ENCODE measurements at regions not wholly inside any gene's neighbourhood (a gene's known extent, or its start where the extent isn't known, plus 50 kb on each side); places are given as distances from the start of the nearest gene placed in this dataset.

DNA sequence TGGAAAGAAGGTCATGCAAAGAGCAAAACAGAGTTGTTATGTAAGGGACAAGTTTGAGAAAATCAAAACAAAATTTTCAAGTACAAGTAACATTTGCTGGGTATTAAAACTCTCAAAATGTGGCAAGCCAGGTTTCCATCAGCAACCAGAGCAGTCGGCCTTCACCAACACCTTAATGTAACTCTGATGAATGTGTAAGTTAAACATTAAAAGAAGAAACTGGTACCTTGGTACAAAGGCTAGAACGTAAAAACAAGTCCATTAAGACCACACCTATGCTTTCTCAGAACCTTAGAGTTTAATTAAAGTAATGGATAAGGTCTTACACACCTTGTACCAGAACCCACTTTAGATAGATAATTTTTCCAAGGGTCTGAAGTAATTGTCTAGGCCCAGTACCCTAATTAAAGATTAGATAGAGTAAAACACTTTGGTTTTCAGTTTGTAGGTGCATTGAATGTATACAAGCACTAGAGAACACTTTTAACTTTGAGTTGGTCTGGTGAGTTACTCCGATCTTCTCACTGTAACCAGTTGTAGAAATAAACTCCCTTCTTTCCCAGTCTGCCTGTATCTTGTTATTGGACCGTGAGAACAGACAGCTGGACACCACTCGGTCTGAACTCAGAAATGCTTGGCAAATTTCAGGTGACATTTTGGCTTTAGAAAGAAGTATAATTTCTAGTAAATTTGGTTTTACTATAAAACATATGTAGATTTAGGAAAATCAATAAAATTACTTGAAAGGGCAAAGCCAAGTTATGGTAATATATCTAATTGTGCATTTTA lies 319.4 kb downstream of the HTR1B start:
- Mint-ChIP-seq H3K4me1 (ENCODE audit: low read depth, unreplicated experiment) (no peaks in the 10 kb centered on the region), H3K27ac (ENCODE audit: unreplicated experiment) (no peak overlapping the region), H3K4me3 (ENCODE audit: low read depth, unreplicated experiment) (no peak overlapping the region), H3K9me3 (ENCODE audit: low read depth, unreplicated experiment) (peaks cover 2% of the 10 kb centered on the region), H3K27me3 (ENCODE audit: unreplicated experiment) (no peaks in the 10 kb centered on the region), H3K36me3 (ENCODE audit: insufficient read depth, unreplicated experiment) (no peaks in the 10 kb centered on the region)
- intact Hi-C loops (cut with micrococcal nuclease; ENCODE audit: unreplicated experiment) = loop anchor here (10.0 kb wide), 1 partner anchor 311 kb away; no protein-coding TSS in a partner anchor
- BruUV-seq (replicated peaks) = no TSS peak
- CTCF ChIA-PET = no interaction called here
- TF ChIP-seq, protein P1, sequence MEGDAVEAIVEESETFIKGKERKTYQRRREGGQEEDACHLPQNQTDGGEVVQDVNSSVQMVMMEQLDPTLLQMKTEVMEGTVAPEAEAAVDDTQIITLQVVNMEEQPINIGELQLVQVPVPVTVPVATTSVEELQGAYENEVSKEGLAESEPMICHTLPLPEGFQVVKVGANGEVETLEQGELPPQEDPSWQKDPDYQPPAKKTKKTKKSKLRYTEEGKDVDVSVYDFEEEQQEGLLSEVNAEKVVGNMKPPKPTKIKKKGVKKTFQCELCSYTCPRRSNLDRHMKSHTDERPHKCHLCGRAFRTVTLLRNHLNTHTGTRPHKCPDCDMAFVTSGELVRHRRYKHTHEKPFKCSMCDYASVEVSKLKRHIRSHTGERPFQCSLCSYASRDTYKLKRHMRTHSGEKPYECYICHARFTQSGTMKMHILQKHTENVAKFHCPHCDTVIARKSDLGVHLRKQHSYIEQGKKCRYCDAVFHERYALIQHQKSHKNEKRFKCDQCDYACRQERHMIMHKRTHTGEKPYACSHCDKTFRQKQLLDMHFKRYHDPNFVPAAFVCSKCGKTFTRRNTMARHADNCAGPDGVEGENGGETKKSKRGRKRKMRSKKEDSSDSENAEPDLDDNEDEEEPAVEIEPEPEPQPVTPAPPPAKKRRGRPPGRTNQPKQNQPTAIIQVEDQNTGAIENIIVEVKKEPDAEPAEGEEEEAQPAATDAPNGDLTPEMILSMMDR (IDR thresholded peaks at IDR 0.05; ENCODE audit: unreplicated experiment) = no peak
- DNase-seq = no peak

- TF ChIP-seq, protein P1 (IDR thresholded peaks at IDR 0.05; ENCODE audit: unreplicated experiment) = no peak
- no TSS peak for BruUV-seq (replicated peaks)
- intact Hi-C loops (cut with micrococcal nuclease; ENCODE audit: unreplicated experiment) = no loop called here
- Mint-ChIP-seq H3K9me3 (ENCODE audit: low read depth, unreplicated experiment) (peaks cover 3% of the 10 kb centered on the region), H3K27me3 (ENCODE audit: unreplicated experiment) (no peaks in the 10 kb centered on the region), H3K27ac (ENCODE audit: unreplicated experiment) (no peak overlapping the region), H3K4me1 (ENCODE audit: low read depth, unreplicated experiment) (peaks cover 10% of the 10 kb centered on the region), H3K4me3 (ENCODE audit: low read depth, unreplicated experiment) (no peak overlapping the region), H3K36me3 (ENCODE audit: insufficient read depth, unreplicated experiment) (no peaks in the 10 kb centered on the region)
- CTCF ChIA-PET = no interaction called here
- DNase-seq = no peak
These were observed 327.2 kb downstream of the HTR1B start for GRCh38 chr6:77136086-77136485.

DNA sequence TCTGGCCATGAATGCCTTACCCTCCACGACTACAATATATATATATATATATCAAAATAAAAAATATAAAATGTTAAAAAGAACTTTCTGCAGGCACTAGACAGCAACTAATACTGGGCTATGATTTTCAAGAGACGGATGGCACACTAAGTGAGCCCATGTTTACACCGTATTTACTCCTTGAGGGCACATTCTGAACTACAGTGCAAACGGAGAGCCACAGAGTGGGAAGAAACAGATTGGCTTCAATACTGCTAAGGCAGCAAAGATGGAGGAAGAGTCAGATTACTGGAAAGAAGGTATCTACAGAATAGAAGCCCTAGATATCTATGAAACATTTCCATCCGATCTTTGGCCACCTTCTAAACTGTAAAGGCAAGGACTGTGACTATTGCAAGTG lies 330.3 kb downstream of the HTR1B start:
- no TSS peak for BruUV-seq (replicated peaks)
- no peaks in the 10 kb centered on the region for H3K27me3 Mint-ChIP-seq (ENCODE audit: unreplicated experiment)
- DNase-seq = no peak

GRCh38 chr6:77131426-77131825 lies 331.9 kb downstream of the HTR1B start:
- peaks cover 5% of the 10 kb centered on the region for H3K4me1 Mint-ChIP-seq (ENCODE audit: low read depth, unreplicated experiment)
- H3K4me3 Mint-ChIP-seq (ENCODE audit: low read depth, unreplicated experiment) = no peak overlapping the region
- TF ChIP-seq, protein P1 (IDR thresholded peaks at IDR 0.05; ENCODE audit: unreplicated experiment) = no peak
- peaks cover 14% of the 10 kb centered on the region for H3K9me3 Mint-ChIP-seq (ENCODE audit: low read depth, unreplicated experiment)
- H3K27me3 Mint-ChIP-seq (ENCODE audit: unreplicated experiment) = no peaks in the 10 kb centered on the region
- no peak overlapping the region for H3K27ac Mint-ChIP-seq (ENCODE audit: unreplicated experiment)
- intact Hi-C loops (cut with micrococcal nuclease; ENCODE audit: unreplicated experiment) = no loop called here
- no TSS peak for BruUV-seq (replicated peaks)
- CTCF ChIA-PET = no interaction called here
- DNase-seq = no peak
- no peaks in the 10 kb centered on the region for H3K36me3 Mint-ChIP-seq (ENCODE audit: insufficient read depth, unreplicated experiment)

More for the DNA sequence above, 330.3 kb downstream of the HTR1B start:
- intact Hi-C loops (cut with micrococcal nuclease; ENCODE audit: unreplicated experiment) = no loop called here
- no peaks in the 10 kb centered on the region for H3K36me3 Mint-ChIP-seq (ENCODE audit: insufficient read depth, unreplicated experiment)
- no peak overlapping the region for H3K4me3 Mint-ChIP-seq (ENCODE audit: low read depth, unreplicated experiment)
- no peak overlapping the region for H3K27ac Mint-ChIP-seq (ENCODE audit: unreplicated experiment)
- TF ChIP-seq, protein P1 (IDR thresholded peaks at IDR 0.05; ENCODE audit: unreplicated experiment) = no peak
- H3K9me3 Mint-ChIP-seq (ENCODE audit: low read depth, unreplicated experiment) = peaks cover 9% of the 10 kb centered on the region
- H3K4me1 Mint-ChIP-seq (ENCODE audit: low read depth, unreplicated experiment) = peaks cover 10% of the 10 kb centered on the region
- CTCF ChIA-PET = no interaction called here

Measured in Calu3 (cell line).